ENCODE measurements at regions not wholly inside any gene's neighbourhood (a gene's known extent, or its start where the extent isn't known, plus 50 kb on each side); places are given as distances from the start of the nearest gene placed in this dataset.
A peak's percentile ranks its signal among the peaks of the same experiment; 100 is the strongest.
"Not testable (repeated sequence)": the region's sequence is repeated elsewhere in the genome, so short reads cannot be mapped to it uniquely, and the experiment has no call there.

- ATAC-seq (no peak), DNase-seq (no peak)
- peaks cover 4% of the 10 kb centered on the region for H3K27me3 Mint-ChIP-seq
- CTCF ChIA-PET = interaction anchor here (0.7 kb wide), 1 partner anchor 10 kb away, joined by 3 read pairs; no protein-coding TSS in a partner anchor
- no peak overlapping the region for H3K27ac Mint-ChIP-seq
- H3K4me3 Mint-ChIP-seq = no peak overlapping the region
- no peaks in the 10 kb centered on the region for H3K36me3 Mint-ChIP-seq
- H3K9me3 Mint-ChIP-seq (ENCODE audit: low read depth) = no peaks in the 10 kb centered on the region
- peaks cover 8% of the 10 kb centered on the region for H3K4me1 Mint-ChIP-seq
These were observed 96.0 kb upstream of the VGLL4 start for GRCh38 chr3:11739706-11740105.

GRCh38 chr3:11739123-11739522 lies 95.4 kb upstream of the VGLL4 start:
- no peak overlapping the region for H3K27ac Mint-ChIP-seq

DNA sequence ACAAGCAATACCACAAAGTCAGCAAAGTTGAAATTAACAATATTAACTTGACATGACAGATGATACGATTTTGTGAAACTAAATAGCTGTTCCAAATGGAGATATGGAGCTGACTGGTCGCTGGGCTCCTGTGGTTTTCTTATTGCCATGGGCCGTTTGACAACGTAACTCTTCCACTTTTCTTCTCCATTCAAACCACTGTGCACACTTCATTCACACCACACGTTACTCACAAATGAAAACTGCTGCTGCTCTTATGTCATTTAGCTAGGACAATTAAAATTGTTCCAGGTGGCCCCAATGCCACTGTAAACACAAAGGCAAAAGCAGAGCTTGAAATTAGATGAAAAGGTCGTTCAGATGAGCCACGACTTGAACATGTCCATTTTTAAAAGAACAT lies 94.0 kb upstream of the VGLL4 start:
- no peaks in the 10 kb centered on the region for H3K9me3 Mint-ChIP-seq (ENCODE audit: low read depth)
- no peak for ATAC-seq
- H3K36me3 Mint-ChIP-seq = no peaks in the 10 kb centered on the region
- H3K4me1 Mint-ChIP-seq = peaks cover 8% of the 10 kb centered on the region
- CTCF ChIA-PET = interaction anchor here (1.0 kb wide), 1 partner anchor 66 kb away, joined by 3 read pairs; no protein-coding TSS in a partner anchor
- H3K27ac Mint-ChIP-seq = no peak overlapping the region
- H3K4me3 Mint-ChIP-seq = no peak overlapping the region
- no peak for DNase-seq
- peaks cover 4% of the 10 kb centered on the region for H3K27me3 Mint-ChIP-seq

More at GRCh38 chr3:11739123-11739522, 95.4 kb upstream of the VGLL4 start:
- CTCF ChIA-PET = interaction anchor here (0.7 kb wide), 1 partner anchor 10 kb away, joined by 3 read pairs; no protein-coding TSS in a partner anchor
- DNase-seq (no peak), ATAC-seq (no peak)
- Mint-ChIP-seq H3K27me3 (peaks cover 4% of the 10 kb centered on the region), H3K36me3 (no peaks in the 10 kb centered on the region), H3K4me1 (peaks cover 8% of the 10 kb centered on the region), H3K9me3 (ENCODE audit: low read depth) (no peaks in the 10 kb centered on the region), H3K4me3 (no peak overlapping the region)

DNA sequence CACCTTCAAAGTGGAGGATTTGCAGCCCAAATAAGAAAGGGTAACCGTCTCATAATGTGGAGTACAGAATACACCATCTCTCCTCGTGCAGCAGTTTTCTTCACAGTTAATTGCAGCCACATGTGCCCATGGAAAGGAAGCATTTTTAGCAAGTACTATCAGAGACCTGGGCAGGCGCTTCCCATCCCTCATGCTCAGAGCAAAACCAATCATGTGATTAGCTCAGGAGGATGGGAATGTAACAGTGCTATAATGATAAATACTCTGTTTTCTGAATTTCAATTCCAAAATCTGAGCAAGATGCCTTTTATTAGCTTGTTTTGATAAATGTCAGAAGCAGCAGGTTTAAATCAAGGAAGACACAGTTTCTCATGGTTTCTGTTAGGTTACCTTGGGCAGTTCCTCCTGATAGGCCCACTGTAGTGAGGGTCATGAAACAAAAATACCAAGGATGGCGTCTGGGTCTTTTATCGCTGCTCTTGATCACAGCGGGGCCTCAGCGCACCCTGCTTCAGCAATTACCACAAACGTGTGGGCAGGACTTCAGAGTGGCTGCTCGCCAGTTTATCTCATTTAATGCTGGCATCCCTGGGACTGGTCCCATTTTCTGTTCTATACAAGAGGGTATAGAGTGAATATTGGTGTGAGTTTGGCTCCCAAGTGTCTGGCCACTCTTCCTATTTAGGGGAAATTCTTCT lies 92.6 kb upstream of the VGLL4 start:
- Mint-ChIP-seq H3K9me3 (ENCODE audit: low read depth) (no peaks in the 10 kb centered on the region), H3K36me3 (no peaks in the 10 kb centered on the region), H3K27ac (no peak overlapping the region), H3K27me3 (peaks cover 4% of the 10 kb centered on the region), H3K4me1 (peaks cover 8% of the 10 kb centered on the region), H3K4me3 (no peak overlapping the region)
- no peak for ATAC-seq
- CTCF ChIA-PET = no interaction called here
- DNase-seq = no peak

- no peak overlapping the region for H3K4me3 Mint-ChIP-seq
- peak; percentile 30 for ATAC-seq
- no peaks in the 10 kb centered on the region for H3K36me3 Mint-ChIP-seq
- CTCF ChIA-PET = no interaction called here
- H3K4me1 Mint-ChIP-seq = peaks cover 8% of the 10 kb centered on the region
- H3K27ac Mint-ChIP-seq = no peak overlapping the region
- no peaks in the 10 kb centered on the region for H3K9me3 Mint-ChIP-seq (ENCODE audit: low read depth)
- H3K27me3 Mint-ChIP-seq = peaks cover 5% of the 10 kb centered on the region
- no peak for DNase-seq
These were observed 91.9 kb upstream of the VGLL4 start for GRCh38 chr3:11735638-11736037.

DNA sequence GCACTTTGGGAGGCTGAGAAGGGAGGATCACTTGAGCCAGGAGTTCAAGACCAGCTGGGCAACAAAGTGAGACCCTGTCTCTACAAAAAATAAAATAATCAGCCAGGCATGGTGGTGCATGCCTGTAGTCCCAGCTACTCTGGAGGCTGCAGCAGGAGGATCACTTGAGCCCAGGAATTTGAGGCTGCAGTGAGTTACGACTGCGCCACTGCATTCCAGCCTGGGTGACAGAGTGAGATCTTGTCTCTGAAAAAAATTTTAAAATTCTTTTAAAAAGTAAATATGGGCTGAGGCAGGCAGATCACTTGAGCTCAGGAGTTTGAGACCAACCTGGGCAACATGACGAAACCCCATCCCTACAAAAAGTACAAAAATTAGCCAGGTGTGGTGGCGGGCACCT lies 91.4 kb upstream of the VGLL4 start:
- H3K27me3 Mint-ChIP-seq; H3K27ac Mint-ChIP-seq; ATAC-seq; H3K4me3 Mint-ChIP-seq; H3K9me3 Mint-ChIP-seq (ENCODE audit: low read depth); H3K4me1 Mint-ChIP-seq; CTCF ChIA-PET; H3K36me3 Mint-ChIP-seq; DNase-seq: not testable (repeated sequence)

- CTCF ChIA-PET = no interaction called here
- Mint-ChIP-seq H3K27ac (no peak overlapping the region), H3K36me3 (no peaks in the 10 kb centered on the region), H3K4me3 (no peak overlapping the region), H3K9me3 (ENCODE audit: low read depth) (no peaks in the 10 kb centered on the region), H3K27me3 (peaks cover 4% of the 10 kb centered on the region), H3K4me1 (peaks cover 8% of the 10 kb centered on the region)
- no peak for ATAC-seq
- no peak for DNase-seq
These were observed 90.2 kb upstream of the VGLL4 start for GRCh38 chr3:11733914-11734313.

DNA sequence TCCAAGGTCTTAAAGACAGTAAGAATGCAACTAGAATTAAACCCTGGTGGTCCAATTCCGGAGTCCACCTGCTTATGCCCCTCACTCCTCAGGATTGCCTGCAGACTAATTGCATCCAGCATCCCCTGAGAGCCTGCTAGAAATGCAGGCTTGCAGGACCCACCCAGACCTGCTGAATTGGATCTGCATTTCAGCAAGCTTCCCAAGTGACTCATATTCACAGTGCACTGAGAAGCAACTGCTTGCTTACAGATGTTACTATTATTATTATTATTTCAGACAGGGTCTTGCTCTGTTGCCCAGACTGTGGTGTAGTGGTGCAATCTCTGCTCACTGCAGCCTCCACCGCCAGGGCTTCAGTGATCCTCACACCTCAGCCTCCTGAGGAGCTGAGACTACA lies 83.5 kb upstream of the VGLL4 start:
- CTCF ChIA-PET = no interaction called here
- H3K36me3 Mint-ChIP-seq = no peaks in the 10 kb centered on the region
- H3K9me3 Mint-ChIP-seq (ENCODE audit: low read depth) = no peaks in the 10 kb centered on the region
- H3K27ac Mint-ChIP-seq = no peak overlapping the region
- H3K4me1 Mint-ChIP-seq = peaks cover 8% of the 10 kb centered on the region
- DNase-seq = no peak
- no peak overlapping the region for H3K4me3 Mint-ChIP-seq
- ATAC-seq = no peak
- H3K27me3 Mint-ChIP-seq = peaks cover 7% of the 10 kb centered on the region

DNA sequence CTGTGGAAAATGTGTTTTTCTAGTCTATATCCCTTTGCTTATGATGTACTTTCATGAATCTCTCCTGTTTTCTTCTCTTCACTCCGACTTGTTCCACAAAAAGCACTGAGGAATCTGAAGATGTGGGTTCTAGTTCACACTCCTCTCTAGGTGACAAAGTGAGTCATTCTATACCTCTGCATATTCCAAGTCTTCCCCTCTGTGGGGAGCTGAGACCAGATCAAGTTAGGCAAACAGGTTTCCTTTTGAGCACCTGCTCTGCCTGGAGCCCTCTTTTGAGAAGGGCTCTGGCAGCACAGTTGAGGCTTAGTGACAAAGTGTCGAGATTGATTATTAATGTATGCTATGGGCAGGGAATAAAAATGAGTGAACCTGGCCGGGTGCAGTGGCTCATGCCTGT lies 82.4 kb upstream of the VGLL4 start:
- no peak for DNase-seq
- Mint-ChIP-seq H3K4me3 (no peak overlapping the region), H3K9me3 (ENCODE audit: low read depth) (no peaks in the 10 kb centered on the region), H3K4me1 (peaks cover 8% of the 10 kb centered on the region), H3K27ac (no peak overlapping the region), H3K27me3 (peaks cover 7% of the 10 kb centered on the region), H3K36me3 (no peaks in the 10 kb centered on the region)
- ATAC-seq = no peak
- CTCF ChIA-PET = no interaction called here

- H3K27ac Mint-ChIP-seq; H3K4me3 Mint-ChIP-seq; ATAC-seq; H3K9me3 Mint-ChIP-seq (ENCODE audit: low read depth); DNase-seq; H3K27me3 Mint-ChIP-seq; H3K36me3 Mint-ChIP-seq: not testable (repeated sequence)
- CTCF ChIA-PET = interaction anchor here (1.5 kb wide), 1 partner anchor 39 kb away, joined by 4 read pairs; no protein-coding TSS in a partner anchor
- H3K4me1 Mint-ChIP-seq = peaks cover 17% of the 10 kb centered on the region
These were observed 81.6 kb upstream of the VGLL4 start for GRCh38 chr3:11725340-11725641.

DNA sequence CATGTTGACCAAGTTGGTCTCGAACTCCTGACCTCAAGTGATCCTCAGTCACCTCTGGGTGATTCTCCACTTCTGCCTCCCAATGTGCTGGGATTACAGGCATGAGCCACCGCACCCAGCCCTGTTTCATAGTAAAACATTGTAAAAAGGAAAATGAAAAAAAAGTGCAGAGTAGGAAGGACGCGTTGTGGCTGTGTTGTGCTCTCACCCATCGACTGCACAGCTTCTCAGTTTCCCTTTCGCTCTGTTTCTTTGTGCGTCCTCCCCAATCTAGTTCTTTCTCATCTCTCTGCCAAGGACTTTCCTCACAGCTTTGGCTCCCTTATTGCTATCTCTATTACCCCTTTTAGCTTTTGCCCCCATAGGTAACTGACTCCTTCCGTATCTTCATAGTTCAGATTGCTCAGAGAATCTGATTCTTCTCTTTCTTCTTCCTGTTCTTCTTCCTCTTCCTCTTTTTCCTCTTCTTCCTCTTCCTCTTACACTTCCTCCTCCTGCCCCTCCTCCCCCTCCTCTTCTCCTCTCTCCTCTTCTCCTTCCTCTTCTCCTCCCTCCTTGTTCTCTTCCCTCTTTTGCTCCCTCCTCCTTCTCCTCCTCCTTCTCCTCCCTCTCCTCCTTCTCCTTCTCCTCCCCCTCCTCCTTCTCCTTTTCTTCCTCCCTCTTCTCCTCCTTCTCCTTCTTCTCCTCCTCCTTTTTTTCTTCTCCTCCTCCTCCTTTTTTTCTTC lies 81.1 kb upstream of the VGLL4 start:
- peak; percentile 42 for ATAC-seq
- no peaks in the 10 kb centered on the region for H3K9me3 Mint-ChIP-seq (ENCODE audit: low read depth)
- peak overlapping the region; percentile 78 for H3K4me3 Mint-ChIP-seq
- DNase-seq = peak; percentile 54
- CTCF ChIA-PET = interaction anchor here (0.8 to 1.5 kb wide), 5 partner anchors 40 to 122 kb away, joined by 3 to 8 read pairs (median 4); partner anchors contain the start of gene TAMM41
- peaks cover 17% of the 10 kb centered on the region for H3K4me1 Mint-ChIP-seq
- H3K27me3 Mint-ChIP-seq = peaks cover 5% of the 10 kb centered on the region
- peak overlapping the region; percentile 87 for H3K27ac Mint-ChIP-seq
- H3K36me3 Mint-ChIP-seq = no peaks in the 10 kb centered on the region

GRCh38 chr3:11721479-11721878 lies 77.8 kb upstream of the VGLL4 start:
- H3K4me1 Mint-ChIP-seq = peaks cover 35% of the 10 kb centered on the region
- peaks cover 5% of the 10 kb centered on the region for H3K27me3 Mint-ChIP-seq
- no peaks in the 10 kb centered on the region for H3K9me3 Mint-ChIP-seq (ENCODE audit: low read depth)
- DNase-seq (no peak), ATAC-seq (no peak)
- H3K36me3 Mint-ChIP-seq = no peaks in the 10 kb centered on the region
- no peak overlapping the region for H3K27ac Mint-ChIP-seq
- no peak overlapping the region for H3K4me3 Mint-ChIP-seq
- CTCF ChIA-PET = no interaction called here

DNA sequence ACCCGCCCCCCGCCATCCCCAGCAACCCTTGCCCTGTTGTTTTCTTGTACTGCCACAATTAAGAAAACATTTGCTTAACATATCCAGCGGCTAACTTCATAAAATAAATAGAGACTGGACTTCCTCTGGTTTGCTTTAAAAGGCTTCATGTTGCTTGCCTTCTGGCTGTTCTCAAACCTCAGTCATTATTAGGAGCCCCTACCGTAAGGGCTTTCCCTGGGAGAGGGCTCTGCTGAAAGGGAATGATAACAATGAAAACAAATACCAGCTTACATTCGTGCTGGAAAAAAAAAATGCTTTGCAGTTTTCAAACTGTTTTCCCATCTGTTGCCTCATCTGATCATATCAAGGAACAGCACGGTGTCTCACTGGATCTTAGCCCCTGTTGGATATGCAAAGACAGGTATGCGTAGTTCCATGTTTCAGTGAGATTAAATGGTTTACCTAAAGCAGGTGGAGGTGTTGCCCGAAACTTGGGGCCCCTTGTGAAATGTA lies 77.2 kb upstream of the VGLL4 start:
- Mint-ChIP-seq H3K27ac (peak overlapping the region; percentile 85), H3K36me3 (no peaks in the 10 kb centered on the region), H3K27me3 (peaks cover 1% of the 10 kb centered on the region), H3K9me3 (ENCODE audit: low read depth) (no peaks in the 10 kb centered on the region), H3K4me3 (peak overlapping the region; percentile 93), H3K4me1 (peaks cover 36% of the 10 kb centered on the region)
- CTCF ChIA-PET = no interaction called here
- no peak for ATAC-seq
- DNase-seq = no peak

DNA sequence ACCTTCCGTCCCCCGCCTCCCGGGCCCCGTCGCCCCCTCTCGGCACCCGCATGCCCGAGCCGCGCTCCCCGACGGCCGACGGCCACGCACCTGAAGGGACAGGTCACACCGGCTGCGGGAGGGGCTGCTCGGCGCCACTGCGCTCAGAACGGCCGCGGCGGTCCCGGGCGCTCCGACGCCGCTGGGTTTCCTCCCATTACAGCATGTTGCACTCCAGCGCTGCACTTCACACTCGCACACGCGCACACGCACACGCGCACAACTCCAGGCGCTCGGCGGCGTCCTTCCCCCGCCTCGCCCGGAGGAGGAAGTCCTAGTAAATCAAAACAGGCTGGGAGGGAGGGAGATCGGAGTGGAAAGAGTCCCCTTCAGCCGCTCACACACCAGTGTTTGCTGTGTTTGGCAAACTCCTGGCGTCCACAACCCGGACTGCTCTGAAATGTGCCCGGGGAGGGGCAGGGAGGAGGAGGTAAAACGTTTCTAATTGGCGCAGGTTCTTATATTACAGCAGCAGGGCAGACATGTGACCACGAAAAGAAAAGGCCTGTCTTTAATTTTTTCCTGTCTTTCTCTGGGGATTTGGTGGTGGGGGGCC lies 76.7 kb upstream of the VGLL4 start:
- Mint-ChIP-seq H3K36me3 (no peaks in the 10 kb centered on the region), H3K4me1 (peaks cover 36% of the 10 kb centered on the region), H3K27ac (peak overlapping the region; percentile 85), H3K27me3 (no peaks in the 10 kb centered on the region), H3K9me3 (ENCODE audit: low read depth) (no peaks in the 10 kb centered on the region), H3K4me3 (peak overlapping the region; percentile 93)
- CTCF ChIA-PET = no interaction called here
- DNase-seq = peak; percentile 71
- ATAC-seq = peak; percentile 50

Measured in activated CD8-positive, alpha-beta memory T cell treated with anti-CD3 and anti-CD28 coated beads, Interleukin-2, amount 10 ng/mL, durations not matched to agents 7 days and 5 days (primary cell).